ENCODE measurements at regions not wholly inside any gene's neighbourhood (a gene's known extent, or its start where the extent isn't known, plus 50 kb on each side); places are given as distances from the start of the nearest gene placed in this dataset.

- TF ChIP-seq CTCF (IDR thresholded peaks at IDR 0.05; ENCODE audit: insufficient read depth, low read length): no peak
- TF ChIP-seq REST (IDR thresholded peaks at IDR 0.05; ENCODE audit: insufficient replicate concordance, low read depth): no peak
- no peak for TF ChIP-seq GABPA (IDR thresholded peaks at IDR 0.05; ENCODE audit: low read depth)
Measured at GRCh38 chr4:175873707-175874106, 61.6 kb upstream of the GPM6A start.

All from HL-60 (cell line).